Activated naive CD8-positive, alpha-beta T cell treated with anti-CD3 and anti-CD28 coated beads, Interleukin-2, amount 10 ng/mL, durations not matched to agents 7 days and 5 days (primary cell): ENCODE measurements at regions not wholly inside any gene's neighbourhood (a gene's known extent, or its start where the extent isn't known, plus 50 kb on each side); places are given as distances from the start of the nearest gene placed in this dataset.

Experiments
- ATAC-seq: fragments of 150-1000 bp; cut with Tn5 transposase; one replicate; pipeline ENCODE4 v1.10.0; 2021; ENCODE audit warnings: low read depth, moderate library complexity
- POLR2A ChIA-PET: fragments of 350-600 bp; sonication (Branson Sonifier 250); formaldehyde crosslinking; loops from one replicate; lab custom pipeline; 2021; ENCODE audit warnings: antibody characterized with exemption; lab: Charles Lee
- DNase-seq: peaks from one replicate; pipeline ENCODE4 v3.0.0; 2021
- H3K27ac Mint-ChIP-seq: one replicate; pipeline ENCODE4 v1.8.0; 2022; ENCODE audit warnings: mild to moderate bottlenecking, mixed read lengths
- H3K27me3 Mint-ChIP-seq: one replicate; pipeline ENCODE4 v1.8.0; 2022; ENCODE audit warnings: mild to moderate bottlenecking, moderate library complexity, mixed read lengths
- H3K36me3 Mint-ChIP-seq: one replicate; pipeline ENCODE4 v1.8.0; 2021; ENCODE audit warnings: mild to moderate bottlenecking, mixed read lengths
- H3K4me1 Mint-ChIP-seq: one replicate; pipeline ENCODE4 v1.8.0; 2021; ENCODE audit warnings: mixed read lengths
- H3K4me3 Mint-ChIP-seq: one replicate; pipeline ENCODE4 v1.8.0; 2022; ENCODE audit warnings: mild to moderate bottlenecking, moderate library complexity, mixed read lengths
- H3K9me3 Mint-ChIP-seq: one replicate; pipeline ENCODE4 v1.8.0; 2021; ENCODE audit warnings: mixed read lengths

DNA sequence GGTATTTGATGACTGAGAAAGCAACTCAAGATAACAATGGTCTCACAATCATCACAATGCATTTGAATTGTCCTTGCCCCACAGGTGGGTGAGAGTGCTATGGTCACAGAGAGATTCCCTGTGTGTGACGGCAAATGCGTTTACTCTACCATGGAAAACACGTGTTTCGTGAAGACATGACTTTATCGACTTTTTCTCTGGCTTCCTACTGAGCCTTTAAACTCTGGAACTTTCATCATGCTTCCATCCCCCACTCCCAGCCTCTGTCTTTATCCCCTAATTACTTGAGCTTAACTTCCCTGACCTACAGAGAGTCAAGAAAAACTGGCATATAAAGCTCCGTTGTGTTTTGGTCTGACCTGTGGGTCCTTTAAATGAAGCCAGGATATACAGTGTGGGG lies 414.1 kb upstream of the CLINT1 start:
- DNase-seq = no peak
- Mint-ChIP-seq H3K27ac (no peak overlapping the region), H3K9me3 (no peaks in the 10 kb centered on the region), H3K36me3 (no peaks in the 10 kb centered on the region), H3K27me3 (no peaks in the 10 kb centered on the region), H3K4me3 (no peak overlapping the region), H3K4me1 (no peaks in the 10 kb centered on the region)
- no peak for ATAC-seq
- POLR2A ChIA-PET = no interaction called here

DNA sequence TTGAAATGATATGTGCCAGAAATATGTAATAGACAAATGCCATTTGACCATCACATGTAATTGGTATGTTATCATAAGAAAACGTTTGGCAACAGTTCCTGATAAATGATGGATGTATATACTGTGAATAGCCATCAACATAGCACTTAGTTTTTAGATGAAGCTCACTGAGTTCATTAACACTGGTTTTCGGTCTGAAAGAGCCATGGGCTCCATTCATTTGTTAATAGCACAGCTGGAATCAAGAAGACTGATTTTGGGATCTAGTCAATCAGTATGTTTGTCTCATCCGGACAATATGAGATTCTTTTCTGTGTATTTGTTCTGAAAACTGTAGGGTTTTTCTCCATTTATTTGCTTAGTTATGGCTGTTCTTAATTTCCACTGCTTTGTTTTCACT lies 413.5 kb upstream of the CLINT1 start:
- Mint-ChIP-seq H3K4me3 (no peak overlapping the region), H3K9me3 (no peaks in the 10 kb centered on the region), H3K36me3 (no peaks in the 10 kb centered on the region), H3K4me1 (no peaks in the 10 kb centered on the region), H3K27me3 (no peaks in the 10 kb centered on the region), H3K27ac (no peak overlapping the region)
- no peak for DNase-seq
- no peak for ATAC-seq
- POLR2A ChIA-PET = no interaction called here

GRCh38 chr5:158270996-158271554 lies 412.1 kb upstream of the CLINT1 start:
- POLR2A ChIA-PET = no interaction called here
- Mint-ChIP-seq H3K36me3 (no peaks in the 10 kb centered on the region), H3K4me1 (no peaks in the 10 kb centered on the region), H3K27me3 (no peaks in the 10 kb centered on the region), H3K9me3 (no peaks in the 10 kb centered on the region), H3K4me3 (no peak overlapping the region), H3K27ac (no peak overlapping the region)
- DNase-seq = no peak
- ATAC-seq = no peak

- H3K27me3 Mint-ChIP-seq = no peaks in the 10 kb centered on the region
- DNase-seq = no peak
- H3K9me3 Mint-ChIP-seq = no peaks in the 10 kb centered on the region
- no peak for ATAC-seq
- H3K27ac Mint-ChIP-seq = no peak overlapping the region
- no peaks in the 10 kb centered on the region for H3K4me1 Mint-ChIP-seq
- H3K4me3 Mint-ChIP-seq = no peak overlapping the region
- H3K36me3 Mint-ChIP-seq = no peaks in the 10 kb centered on the region
- POLR2A ChIA-PET = no interaction called here
Measured at GRCh38 chr5:158268286-158268685, 409.3 kb upstream of the CLINT1 start.

DNA sequence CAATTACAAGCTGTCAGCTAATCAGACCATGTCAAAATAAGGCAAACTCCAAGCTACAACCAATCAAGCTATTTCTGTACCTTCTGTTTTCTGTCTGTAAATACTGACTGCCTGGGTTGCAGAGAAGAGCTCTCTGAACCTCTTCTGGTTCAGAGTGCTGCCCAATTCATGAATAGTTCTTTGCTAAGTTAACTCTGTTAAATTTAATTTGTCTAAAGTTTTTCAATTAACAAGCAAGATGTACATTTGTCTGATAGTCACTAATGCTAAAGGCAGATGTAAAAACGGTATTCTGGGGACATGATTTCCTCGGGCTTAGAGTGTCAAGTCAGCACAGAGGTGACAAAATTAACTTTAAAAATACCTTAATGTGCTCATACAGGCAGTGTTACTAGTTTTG lies 408.3 kb upstream of the CLINT1 start:
- POLR2A ChIA-PET = no interaction called here
- Mint-ChIP-seq H3K27me3 (no peaks in the 10 kb centered on the region), H3K36me3 (no peaks in the 10 kb centered on the region), H3K4me1 (no peaks in the 10 kb centered on the region), H3K4me3 (no peak overlapping the region), H3K9me3 (no peaks in the 10 kb centered on the region), H3K27ac (no peak overlapping the region)
- no peak for ATAC-seq
- no peak for DNase-seq

DNA sequence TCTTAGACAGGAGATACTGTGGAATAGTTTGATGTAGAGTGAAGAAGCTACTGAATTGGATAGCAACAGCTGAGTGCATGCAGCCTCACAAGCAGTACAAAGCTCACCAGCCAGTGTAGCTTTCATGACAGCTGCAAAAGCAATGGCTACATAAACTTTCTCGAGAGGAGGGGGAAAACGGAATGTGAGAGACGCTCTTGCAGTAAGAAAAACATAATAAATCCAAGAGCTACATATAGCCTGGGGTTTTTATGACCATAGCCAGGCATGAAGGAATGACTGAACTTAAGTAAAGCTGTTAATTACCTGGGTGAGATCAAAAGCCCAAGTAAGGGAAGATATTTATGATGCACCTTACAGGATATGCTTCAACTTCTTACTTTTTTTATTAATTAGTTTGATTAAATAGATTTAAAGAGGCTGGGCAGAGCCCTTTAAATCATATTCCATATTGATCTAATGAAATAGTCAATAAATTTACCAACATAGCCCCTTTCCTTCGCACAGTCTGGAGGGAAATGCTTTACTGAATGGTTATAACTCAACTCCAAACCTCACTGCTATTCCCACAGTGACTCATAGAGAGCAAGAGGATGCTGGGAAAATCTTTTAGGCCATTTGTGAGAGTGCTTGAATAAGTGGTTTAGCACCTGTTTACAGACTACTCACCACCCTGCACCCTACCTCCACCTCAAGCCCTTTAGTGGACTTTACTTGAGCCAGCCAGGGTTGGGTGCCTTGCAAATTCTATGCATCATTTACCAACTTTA lies 407.2 kb upstream of the CLINT1 start:
- DNase-seq (no peak), ATAC-seq (no peak)
- Mint-ChIP-seq H3K4me1 (no peaks in the 10 kb centered on the region), H3K27ac (no peak overlapping the region), H3K36me3 (no peaks in the 10 kb centered on the region), H3K4me3 (no peak overlapping the region), H3K27me3 (no peaks in the 10 kb centered on the region), H3K9me3 (no peaks in the 10 kb centered on the region)
- POLR2A ChIA-PET = no interaction called here

DNA sequence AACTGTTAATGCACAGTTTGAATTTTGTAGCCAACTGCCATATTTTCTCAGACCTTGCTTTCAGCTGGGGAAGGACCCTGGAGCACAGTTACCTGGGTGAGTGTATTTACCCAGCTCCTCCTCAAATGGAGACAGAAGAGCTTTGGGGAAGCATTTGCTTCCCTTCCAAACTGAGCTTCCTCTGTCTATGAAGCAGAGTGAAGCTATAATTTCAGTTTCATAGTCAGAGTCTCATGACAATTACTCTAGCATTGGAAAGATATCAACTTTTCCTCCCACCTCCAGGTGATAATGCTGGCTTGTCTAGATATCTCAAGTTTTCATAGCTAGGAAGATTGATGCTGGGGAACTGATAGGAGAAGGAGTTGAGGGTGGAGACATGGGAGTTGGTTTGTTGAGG lies 406.4 kb upstream of the CLINT1 start:
- no peak for DNase-seq
- Mint-ChIP-seq H3K4me3 (no peak overlapping the region), H3K4me1 (no peaks in the 10 kb centered on the region), H3K36me3 (no peaks in the 10 kb centered on the region), H3K27ac (no peak overlapping the region), H3K27me3 (no peaks in the 10 kb centered on the region), H3K9me3 (no peaks in the 10 kb centered on the region)
- no peak for ATAC-seq
- POLR2A ChIA-PET = no interaction called here

GRCh38 chr5:158264264-158264663 lies 405.3 kb upstream of the CLINT1 start:
- Mint-ChIP-seq H3K36me3 (no peaks in the 10 kb centered on the region), H3K4me1 (no peaks in the 10 kb centered on the region), H3K27me3 (no peaks in the 10 kb centered on the region), H3K27ac (no peak overlapping the region), H3K9me3 (no peaks in the 10 kb centered on the region), H3K4me3 (no peak overlapping the region)
- POLR2A ChIA-PET = no interaction called here
- ATAC-seq (no peak), DNase-seq (no peak)

DNA sequence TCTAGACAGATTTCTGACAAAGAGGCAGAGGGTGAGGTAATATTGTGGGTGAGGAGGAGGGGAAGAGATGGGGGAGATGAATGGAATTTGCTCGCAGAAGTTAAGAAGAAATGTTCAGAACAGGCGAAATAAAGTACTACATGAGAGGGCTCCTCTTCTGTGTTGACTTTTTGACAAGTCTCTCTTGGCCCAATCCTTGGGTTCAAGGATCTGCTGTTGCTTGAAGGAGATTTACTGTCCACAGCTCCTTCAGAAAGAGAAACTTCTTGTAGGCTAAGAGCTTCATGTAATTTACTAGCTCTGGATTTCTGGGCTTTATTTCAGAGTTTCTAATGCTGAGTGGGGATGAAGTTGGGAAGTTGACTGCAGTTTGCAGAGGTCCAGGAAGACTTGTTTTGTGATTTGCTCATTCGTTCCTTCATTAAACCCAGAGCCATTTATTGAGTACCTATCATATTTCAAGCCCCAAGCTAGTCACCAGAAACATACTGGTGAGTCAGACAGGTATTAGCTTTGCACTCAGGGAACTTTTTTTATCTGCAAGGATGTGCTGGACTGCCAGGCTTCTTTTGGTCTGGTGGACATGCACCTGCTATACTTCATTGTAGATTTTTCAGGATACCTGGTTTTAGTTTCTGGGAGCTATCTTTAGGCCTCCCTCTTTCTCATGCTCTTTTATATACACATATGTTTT lies 402.9 kb upstream of the CLINT1 start:
- POLR2A ChIA-PET = no interaction called here
- Mint-ChIP-seq H3K9me3 (peaks cover 1% of the 10 kb centered on the region), H3K27ac (no peak overlapping the region), H3K4me3 (no peak overlapping the region), H3K36me3 (no peaks in the 10 kb centered on the region), H3K4me1 (no peaks in the 10 kb centered on the region), H3K27me3 (no peaks in the 10 kb centered on the region)
- ATAC-seq (no peak), DNase-seq (no peak)

DNA sequence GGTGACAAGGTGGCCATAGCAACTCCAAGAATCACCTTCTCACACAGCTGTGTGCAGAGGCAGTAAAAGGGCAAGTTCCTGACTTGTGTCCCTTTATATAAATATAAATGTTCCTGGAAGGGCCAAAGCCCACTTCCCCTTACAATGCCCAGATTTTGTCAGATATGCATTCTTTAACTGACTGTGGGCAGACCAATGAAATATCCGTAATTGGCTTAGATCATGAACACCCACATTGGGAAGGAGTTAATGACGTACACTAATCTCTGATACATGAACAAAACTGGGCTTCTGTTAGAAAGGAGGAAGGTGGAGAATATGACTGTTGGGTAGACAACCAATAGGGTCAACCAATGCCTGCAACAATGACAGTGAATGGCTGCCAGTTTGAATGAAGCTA lies 397.2 kb upstream of the CLINT1 start:
- no peak for DNase-seq
- ATAC-seq = no peak
- H3K4me1 Mint-ChIP-seq = no peaks in the 10 kb centered on the region
- H3K27ac Mint-ChIP-seq = no peak overlapping the region
- H3K36me3 Mint-ChIP-seq = no peaks in the 10 kb centered on the region
- POLR2A ChIA-PET = no interaction called here
- no peaks in the 10 kb centered on the region for H3K27me3 Mint-ChIP-seq
- H3K9me3 Mint-ChIP-seq = peaks cover 1% of the 10 kb centered on the region
- no peak overlapping the region for H3K4me3 Mint-ChIP-seq

GRCh38 chr5:158255609-158256008 lies 396.7 kb upstream of the CLINT1 start:
- no peaks in the 10 kb centered on the region for H3K4me1 Mint-ChIP-seq
- no peaks in the 10 kb centered on the region for H3K36me3 Mint-ChIP-seq
- no peak for ATAC-seq
- no peak overlapping the region for H3K27ac Mint-ChIP-seq
- no peak overlapping the region for H3K4me3 Mint-ChIP-seq
- DNase-seq = no peak
- POLR2A ChIA-PET = no interaction called here
- H3K9me3 Mint-ChIP-seq = peaks cover 1% of the 10 kb centered on the region
- H3K27me3 Mint-ChIP-seq = no peaks in the 10 kb centered on the region

GRCh38 chr5:158246661-158247060 lies 387.7 kb upstream of the CLINT1 start:
- peaks cover 3% of the 10 kb centered on the region for H3K9me3 Mint-ChIP-seq
- DNase-seq = no peak
- H3K27me3 Mint-ChIP-seq = peaks cover 8% of the 10 kb centered on the region
- no peaks in the 10 kb centered on the region for H3K4me1 Mint-ChIP-seq
- H3K4me3 Mint-ChIP-seq = no peak overlapping the region
- no peaks in the 10 kb centered on the region for H3K36me3 Mint-ChIP-seq
- no peak overlapping the region for H3K27ac Mint-ChIP-seq
- ATAC-seq = no peak
- POLR2A ChIA-PET = no interaction called here

- Mint-ChIP-seq H3K4me1 (no peaks in the 10 kb centered on the region), H3K27ac (no peak overlapping the region), H3K4me3 (no peak overlapping the region), H3K9me3 (peaks cover 3% of the 10 kb centered on the region), H3K27me3 (peaks cover 8% of the 10 kb centered on the region), H3K36me3 (no peaks in the 10 kb centered on the region)
- POLR2A ChIA-PET = interaction anchor here (0.6 kb wide), 1 partner anchor 489 kb away, joined by 7 read pairs; no protein-coding TSS in a partner anchor
- ATAC-seq (no peak), DNase-seq (no peak)
Measured at GRCh38 chr5:158245513-158245912, 386.6 kb upstream of the CLINT1 start.

DNA sequence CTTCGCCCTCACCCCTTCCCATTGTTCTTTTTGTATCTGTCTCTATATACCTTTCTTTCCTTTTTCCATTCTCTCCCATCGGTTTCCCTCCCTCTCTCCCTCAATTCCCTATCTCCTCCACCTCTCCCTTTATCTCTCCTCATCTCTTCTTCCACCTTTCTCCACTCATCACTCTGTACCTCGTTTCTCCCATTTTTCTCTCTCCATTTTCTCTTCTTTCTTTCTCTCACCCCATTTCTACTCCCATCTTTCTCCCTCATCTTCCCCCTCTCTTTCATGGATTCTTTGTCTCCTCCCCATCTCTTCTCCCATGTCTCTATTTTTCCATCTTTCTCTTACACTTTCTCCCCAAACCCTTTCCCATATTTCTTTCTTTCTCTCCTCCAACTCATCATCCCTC lies 385.9 kb upstream of the CLINT1 start:
- H3K4me3 Mint-ChIP-seq = no peak overlapping the region
- POLR2A ChIA-PET = no interaction called here

More for the DNA sequence above, 385.9 kb upstream of the CLINT1 start:
- Mint-ChIP-seq H3K36me3 (no peaks in the 10 kb centered on the region), H3K27me3 (peaks cover 8% of the 10 kb centered on the region), H3K27ac (no peak overlapping the region), H3K9me3 (peaks cover 3% of the 10 kb centered on the region), H3K4me1 (no peaks in the 10 kb centered on the region)
- DNase-seq = no peak
- no peak for ATAC-seq
